ENCODE measurements at regions not wholly inside any gene's neighbourhood (a gene's known extent, or its start where the extent isn't known, plus 50 kb on each side); places are given as distances from the start of the nearest gene placed in this dataset.

DNA sequence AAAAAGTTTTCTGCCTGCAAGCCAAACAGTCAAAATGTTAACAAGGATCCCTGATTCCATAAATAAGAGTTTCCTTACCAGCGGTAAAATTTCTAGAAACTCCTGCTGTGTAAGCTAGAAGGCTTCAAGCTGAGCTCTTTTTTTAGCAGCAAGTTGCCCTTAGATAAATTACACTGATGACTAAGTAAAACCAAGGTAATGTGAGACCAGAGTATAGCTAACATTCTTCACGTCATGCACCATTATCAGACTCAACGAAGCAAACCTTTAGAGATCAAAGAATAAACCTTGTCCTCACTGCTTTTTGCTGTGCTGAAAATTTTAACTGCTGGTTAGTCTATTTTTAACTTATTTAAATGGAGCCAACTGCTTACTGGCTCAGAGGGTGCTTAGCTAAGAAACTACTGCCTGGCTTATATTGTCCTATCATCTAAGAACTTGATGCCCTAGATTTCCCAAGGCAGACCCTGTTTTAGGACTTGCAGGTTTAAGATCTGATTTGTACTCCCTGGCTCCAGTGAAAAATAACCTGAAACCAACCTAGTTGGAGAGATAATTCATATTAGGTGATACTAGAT is 900.7 kb downstream of the JRKL start:
- no peak for TF ChIP-seq CTCF (IDR thresholded peaks at IDR 0.05)

GRCh38 chr11:97296301-97296700 is 906.5 kb downstream of the JRKL start:
- no peak for TF ChIP-seq CTCF (IDR thresholded peaks at IDR 0.05)

DNA sequence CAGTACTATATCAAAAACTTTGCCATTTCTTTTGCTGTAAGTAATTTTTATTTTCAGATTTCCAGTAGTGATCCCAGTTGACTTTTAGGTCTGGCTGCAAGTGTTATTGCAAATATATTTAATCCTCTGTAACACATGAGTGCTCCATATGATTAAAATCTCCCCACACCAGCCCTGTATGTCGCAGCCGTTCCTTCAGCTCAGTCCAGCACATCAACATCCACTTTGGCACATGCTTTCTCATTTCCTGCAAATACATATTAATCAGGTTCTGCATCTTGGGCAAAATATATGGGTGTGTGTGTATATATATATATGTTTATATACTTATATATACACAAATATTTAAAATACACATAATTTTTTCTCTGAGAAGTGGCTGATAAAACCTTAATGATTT is 919.5 kb downstream of the JRKL start:
- no peak for TF ChIP-seq CTCF (IDR thresholded peaks at IDR 0.05)

- TF ChIP-seq CTCF (IDR thresholded peaks at IDR 0.05), result no peak
Observed at GRCh38 chr11:97325693-97326092, 935.9 kb downstream of the JRKL start.

DNA sequence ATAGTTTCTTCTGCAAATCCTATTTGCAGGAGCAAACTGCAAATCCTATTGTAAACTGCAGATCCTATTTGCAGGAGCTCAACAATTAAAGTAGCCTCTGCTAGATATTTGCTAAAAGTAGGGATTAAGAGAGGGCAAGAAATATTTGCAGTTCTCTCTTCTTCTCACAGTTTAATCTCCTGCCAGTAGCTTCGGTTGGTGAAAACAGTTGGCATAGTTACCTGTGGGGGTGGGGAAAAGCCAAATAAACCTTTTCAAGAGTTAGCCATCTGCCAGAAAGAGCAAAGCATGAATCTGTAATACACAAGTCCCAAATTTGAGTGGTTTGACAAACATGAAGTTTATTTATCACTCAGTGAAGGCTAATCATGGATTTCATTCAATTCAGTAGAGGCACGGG is 942.5 kb downstream of the JRKL start:
- TF ChIP-seq CTCF (IDR thresholded peaks at IDR 0.05), result no peak

GRCh38 chr11:97336064-97336463 is 946.3 kb downstream of the JRKL start:
- TF ChIP-seq CTCF (IDR thresholded peaks at IDR 0.05), result no peak

DNA sequence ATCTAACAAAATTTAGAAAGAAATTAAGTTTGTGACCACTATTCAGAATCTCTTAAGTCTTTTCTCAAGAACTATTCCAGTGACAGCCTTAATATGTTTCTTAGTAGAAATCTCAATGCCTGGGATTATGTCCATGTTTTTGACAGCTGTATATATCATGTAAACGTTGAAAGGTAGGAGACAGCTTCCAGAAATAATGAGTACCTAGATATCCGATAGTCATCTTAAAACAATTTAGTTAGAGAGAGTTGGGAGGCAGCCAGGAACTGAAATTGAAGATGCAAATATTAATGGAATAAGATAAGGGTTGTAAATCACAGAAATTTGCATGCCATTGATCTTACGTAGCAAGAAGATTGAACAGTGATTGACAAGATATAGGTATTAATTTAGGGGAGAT is 955.2 kb downstream of the JRKL start:
- no peak for TF ChIP-seq CTCF (IDR thresholded peaks at IDR 0.05)

DNA sequence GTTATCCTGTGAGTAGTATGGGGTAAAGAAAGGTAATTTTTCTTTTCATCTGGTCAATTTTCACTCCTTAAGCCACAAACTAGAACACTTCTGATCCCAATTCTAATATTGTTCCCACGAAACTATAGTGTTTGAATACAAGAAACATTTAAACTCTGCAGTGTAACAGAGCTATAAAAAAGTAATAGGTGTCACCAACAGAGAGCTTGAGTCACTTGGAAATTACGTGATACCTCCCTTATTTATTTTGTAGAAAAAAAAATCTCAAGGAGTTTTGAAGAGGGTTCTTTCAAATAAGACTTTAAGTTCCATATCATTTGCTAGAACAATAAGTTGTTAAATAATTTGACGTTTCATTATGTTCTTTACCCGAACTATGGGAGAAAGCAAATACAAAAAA is 959.4 kb downstream of the JRKL start:
- no peak for TF ChIP-seq CTCF (IDR thresholded peaks at IDR 0.05)
